Left lung (tissue), 4 donors: ENCODE measurements at regions not wholly inside any gene's neighbourhood (a gene's known extent, or its start where the extent isn't known, plus 50 kb on each side); places are given as distances from the start of the nearest gene placed in this dataset.

Experiments used
- ATAC-seq: fragments of 200-7000 bp; cut with Tn5 transposase; one replicate; pipeline ENCODE4 v1.9.1; 2020; ENCODE audit warnings: moderate library complexity
- DNase-seq, 4 donors: peaks; one replicate each; pipeline ENCODE4 v3.0.0-alpha.2; 2013 to 2020
- H3K27ac ChIP-seq, 2 donors: fragments of 200-600 bp; sonication (generic) in 1 of 2; one replicate each; pipeline versions ENCODE4 v1.5.0 to v1.8.0; 2020 to 2021
- H3K27me3 ChIP-seq, 2 donors: fragments of 200-600 bp; sonication (generic) in 1 of 2; one replicate each; pipeline versions ENCODE4 v1.5.0 to v1.8.0; 2020 to 2021
- H3K36me3 ChIP-seq, 2 donors: fragments of 200-600 bp; sonication (generic) in 1 of 2; one replicate each; pipeline versions ENCODE4 v1.5.0 to v1.8.0; 2020 to 2021
- H3K4me1 ChIP-seq, 2 donors: fragments of 200-600 bp; one replicate each; pipeline ENCODE4 v1.8.0; 2021
- H3K4me3 ChIP-seq, 2 donors: fragments of 200-600 bp; sonication (generic) in 1 of 2; one replicate each; pipeline versions ENCODE4 v1.5.0 to v1.8.0; 2020 to 2021; ENCODE audit warnings: mild to moderate bottlenecking in 1 of 2
- H3K9me3 ChIP-seq, 2 donors: fragments of 200-600 bp; sonication (generic) in 1 of 2; one replicate each; pipeline versions ENCODE4 v1.5.0 to v1.8.0; 2020 to 2021
- CTCF ChIP-seq, 2 donors: fragments of 200-600 bp; sonication (generic) in 1 of 2; IDR thresholded peaks; one replicate each; pipeline versions ENCODE4 v1.5.0 to v1.8.0; 2021; ENCODE audit warnings: antibody characterized with exemption in 2 of 2
- intact Hi-C, 2 donors: fragments of 100-400 bp; cut with DNase I; formaldehyde crosslinking; loops; one replicate each; pipeline versions ENCODE4 v1.11.2 to v1.14.2; 2022
- donor health status: DM: no; HTN: yes; CAD: no.
- donor health status: DM: no; HTN: no; CAD: no.

DNA sequence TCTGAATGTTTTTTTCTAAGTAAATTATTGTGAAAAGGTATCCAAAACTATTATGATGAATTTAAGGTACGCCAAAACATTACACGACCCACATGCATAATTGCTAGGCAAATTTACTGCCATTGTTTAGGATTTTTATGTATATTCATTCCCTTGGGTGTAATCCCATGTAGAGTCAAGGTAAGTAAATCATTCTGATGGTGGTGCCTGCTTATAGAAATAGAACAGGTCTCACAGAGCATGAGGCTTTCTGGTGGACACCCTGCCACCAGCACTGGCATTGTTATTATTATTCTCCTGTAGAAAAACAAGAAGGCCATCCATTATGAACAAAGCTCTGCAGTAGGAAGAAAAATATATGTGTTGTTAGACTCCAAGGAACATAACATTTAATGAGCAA, 111.7 kb upstream of the ZNF804B start:
- Histone ChIP-seq H3K27me3 (no peaks in the 10 kb centered on the region), H3K27ac (no peak overlapping the region), H3K4me3 (no peak overlapping the region), H3K4me1 (no peaks in the 10 kb centered on the region), H3K36me3 (no peaks in the 10 kb centered on the region), H3K9me3 (peaks cover 0 to 11% of the 10 kb centered on the region in 2 donors)
- ATAC-seq (no peak), DNase-seq (no peak)
- intact Hi-C loops = no loop called here
- TF ChIP-seq CTCF (IDR thresholded peaks at IDR 0.05) = no peak

GRCh38 chr7:88638583-88638982, 120.9 kb upstream of the ZNF804B start:
- Histone ChIP-seq H3K9me3 (no peaks in the 10 kb centered on the region), H3K27ac (no peak overlapping the region), H3K27me3 (no peaks in the 10 kb centered on the region), H3K4me3 (no peak overlapping the region), H3K36me3 (no peaks in the 10 kb centered on the region), H3K4me1 (no peaks in the 10 kb centered on the region)
- intact Hi-C loops = no loop called here
- DNase-seq (no peak), ATAC-seq (no peak)
- no peak for TF ChIP-seq CTCF (IDR thresholded peaks at IDR 0.05)

GRCh38 chr7:88637795-88638194, 121.7 kb upstream of the ZNF804B start:
- Histone ChIP-seq H3K4me3 (no peak overlapping the region), H3K27me3 (no peaks in the 10 kb centered on the region), H3K27ac (no peak overlapping the region), H3K9me3 (no peaks in the 10 kb centered on the region), H3K36me3 (no peaks in the 10 kb centered on the region), H3K4me1 (no peaks in the 10 kb centered on the region)
- no peak for DNase-seq
- no peak for TF ChIP-seq CTCF (IDR thresholded peaks at IDR 0.05)
- no peak for ATAC-seq
- intact Hi-C loops = no loop called here

DNA sequence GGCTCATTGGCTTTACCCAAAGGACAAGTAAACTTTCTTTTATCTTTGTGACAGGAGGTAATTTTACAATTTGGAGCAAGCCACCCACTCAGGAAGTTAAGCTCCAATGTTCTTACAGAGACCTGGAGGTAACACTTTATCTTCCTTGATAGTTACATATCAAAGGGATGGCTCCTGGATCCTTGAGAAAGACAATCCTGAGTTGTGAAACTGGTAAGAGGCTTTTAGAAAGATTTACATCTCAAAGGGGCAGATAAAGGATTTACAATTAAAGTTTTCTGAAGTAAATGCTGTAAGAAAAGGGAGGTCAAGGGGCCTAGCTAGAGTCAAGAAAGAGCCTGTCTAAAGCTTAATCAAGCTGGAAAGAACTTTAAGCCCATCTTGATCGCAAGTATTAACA, 124.4 kb upstream of the ZNF804B start:
- intact Hi-C loops = no loop called here
- ATAC-seq (no peak), DNase-seq (no peak)
- no peak overlapping the region for H3K4me3 ChIP-seq
- H3K27ac ChIP-seq = no peak overlapping the region
- H3K27me3 ChIP-seq = no peaks in the 10 kb centered on the region
- no peak for TF ChIP-seq CTCF (IDR thresholded peaks at IDR 0.05)
- no peaks in the 10 kb centered on the region for H3K36me3 ChIP-seq
- H3K4me1 ChIP-seq = no peaks in the 10 kb centered on the region
- H3K9me3 ChIP-seq = no peaks in the 10 kb centered on the region

- Histone ChIP-seq H3K27me3 (no peaks in the 10 kb centered on the region), H3K4me1 (no peaks in the 10 kb centered on the region), H3K36me3 (no peaks in the 10 kb centered on the region), H3K4me3 (no peak overlapping the region), H3K27ac (no peak overlapping the region), H3K9me3 (no peaks in the 10 kb centered on the region)
- intact Hi-C loops = no loop called here
- ATAC-seq (no peak), DNase-seq (no peak)
- TF ChIP-seq CTCF (IDR thresholded peaks at IDR 0.05) = no peak
Measured at GRCh38 chr7:88629559-88629958, 129.9 kb upstream of the ZNF804B start.
